ENCODE measurements at regions not wholly inside any gene's neighbourhood (a gene's known extent, or its start where the extent isn't known, plus 50 kb on each side); places are given as distances from the start of the nearest gene placed in this dataset.

- POLR2A ChIA-PET: no interaction called here
- ATAC-seq (ENCODE audit: low read depth): no peak
- no peak overlapping the region for H3K9ac ChIP-seq (ENCODE audit: low read length)
Measured at GRCh38 chr6:131377112-131377705, 195.8 kb upstream of the ARG1 start.

GRCh38 chr6:131378874-131379273 is 194.2 kb upstream of the ARG1 start:
- Mint-ChIP-seq H3K4me3 (no peak overlapping the region), H3K9me3 (ENCODE audit: insufficient read depth) (no peaks in the 10 kb centered on the region), H3K27ac (no peak overlapping the region), H3K27me3 (peaks cover 6% of the 10 kb centered on the region), H3K4me1 (peaks cover 18% of the 10 kb centered on the region)
- no peak overlapping the region for H3K4me2 ChIP-seq (replicated peaks; ENCODE audit: low read depth, low read length, poor library complexity, severe bottlenecking)
- H2AFZ ChIP-seq (ENCODE audit: insufficient read depth, low read depth, low read length, poor library complexity, severe bottlenecking): no peak overlapping the region
- no peaks in the 10 kb centered on the region for H3K79me2 ChIP-seq (ENCODE audit: control insufficient read depth, insufficient read depth, low read length)
- WGBS (ENCODE audit: insufficient coverage): 100% methylated on average over 1 of the region's 1 CpG
- H3K27me3 ChIP-seq (replicated peaks in 1 of 4; ENCODE audit: control extremely low read depth in 1 of 4, control insufficient read depth in 3 of 4, insufficient read depth in 4 of 4, low read length in 3 of 4): no peaks in the 10 kb centered on the region
- CTCF ChIA-PET: no interaction called here
- intact Hi-C loops (cut with micrococcal nuclease): no loop called here
- POLR2A ChIA-PET: no interaction called here
- H3K27ac ChIP-seq (ENCODE audit: low read length in 2 of 2): no peak overlapping the region
- H3K9me3 ChIP-seq (ENCODE audit: control extremely low read depth in 1 of 3, control insufficient read depth in 2 of 3, insufficient read depth in 1 of 3, low read length in 2 of 3): no peaks in the 10 kb centered on the region
- peaks cover 15 to 17% of the 10 kb centered on the region in 2 donors for H3K4me1 ChIP-seq (ENCODE audit: control insufficient read depth in 2 of 2, insufficient read depth in 2 of 2, low read length in 2 of 2)
- TF ChIP-seq EZH2 (IDR thresholded peaks at IDR 0.05; ENCODE audit: borderline replicate concordance, insufficient read depth, low read depth, low read length, poor library complexity, severe bottlenecking): no peak
- no peak for TF ChIP-seq CTCF (IDR thresholded peaks at IDR 0.05)
- no peaks in the 10 kb centered on the region for H4K20me1 ChIP-seq (ENCODE audit: control insufficient read depth, insufficient read depth, low read length, poor library complexity, severe bottlenecking)
- no peak overlapping the region for H3K9ac ChIP-seq (ENCODE audit: low read length)
- no peak for DNase-seq
- no peak for ATAC-seq (ENCODE audit: low read depth)
- no peak overlapping the region for H3K4me3 ChIP-seq (ENCODE audit: control extremely low read depth in 1 of 5, extremely low read depth in 1 of 5, insufficient read depth in 1 of 5, low read depth in 2 of 5, low read length in 4 of 5)
- H3K36me3 ChIP-seq (replicated peaks in 1 of 2; ENCODE audit: control extremely low read depth in 1 of 2, control insufficient read depth in 1 of 2, extremely low read depth in 1 of 2, insufficient read depth in 2 of 2, low read length in 1 of 2): no peaks in the 10 kb centered on the region

More at GRCh38 chr6:131377112-131377705, 195.8 kb upstream of the ARG1 start:
- Mint-ChIP-seq H3K9me3 (ENCODE audit: insufficient read depth) (no peaks in the 10 kb centered on the region), H3K27me3 (no peaks in the 10 kb centered on the region), H3K4me3 (no peak overlapping the region), H3K27ac (no peak overlapping the region), H3K4me1 (peaks cover 18% of the 10 kb centered on the region)
- no peaks in the 10 kb centered on the region for H3K9me3 ChIP-seq (ENCODE audit: control extremely low read depth in 1 of 3, control insufficient read depth in 2 of 3, insufficient read depth in 1 of 3, low read length in 2 of 3)
- H3K27ac ChIP-seq (ENCODE audit: low read length in 2 of 2): no peak overlapping the region
- no peaks in the 10 kb centered on the region for H3K79me2 ChIP-seq (ENCODE audit: control insufficient read depth, insufficient read depth, low read length)
- no peak overlapping the region for H3K4me2 ChIP-seq (replicated peaks; ENCODE audit: low read depth, low read length, poor library complexity, severe bottlenecking)
- TF ChIP-seq CTCF (IDR thresholded peaks at IDR 0.05): no peak
- no peak for TF ChIP-seq EZH2 (IDR thresholded peaks at IDR 0.05; ENCODE audit: borderline replicate concordance, insufficient read depth, low read depth, low read length, poor library complexity, severe bottlenecking)
- no peak for DNase-seq
- H2AFZ ChIP-seq (ENCODE audit: insufficient read depth, low read depth, low read length, poor library complexity, severe bottlenecking): no peak overlapping the region
- no peak overlapping the region for H3K4me3 ChIP-seq (ENCODE audit: control extremely low read depth in 1 of 5, extremely low read depth in 1 of 5, insufficient read depth in 1 of 5, low read depth in 2 of 5, low read length in 4 of 5)
- WGBS (ENCODE audit: insufficient coverage): 97% methylated on average over 7 of the region's 7 CpGs
- CTCF ChIA-PET: no interaction called here
- no peaks in the 10 kb centered on the region for H4K20me1 ChIP-seq (ENCODE audit: control insufficient read depth, insufficient read depth, low read length, poor library complexity, severe bottlenecking)
- H3K4me1 ChIP-seq (ENCODE audit: control insufficient read depth in 2 of 2, insufficient read depth in 2 of 2, low read length in 2 of 2): peaks cover 15 to 17% of the 10 kb centered on the region in 2 donors
- no peaks in the 10 kb centered on the region for H3K27me3 ChIP-seq (replicated peaks in 1 of 4; ENCODE audit: control extremely low read depth in 1 of 4, control insufficient read depth in 3 of 4, insufficient read depth in 4 of 4, low read length in 3 of 4)
- intact Hi-C loops (cut with micrococcal nuclease): no loop called here
- no peaks in the 10 kb centered on the region for H3K36me3 ChIP-seq (replicated peaks in 1 of 2; ENCODE audit: control extremely low read depth in 1 of 2, control insufficient read depth in 1 of 2, extremely low read depth in 1 of 2, insufficient read depth in 2 of 2, low read length in 1 of 2)

Measured in B cell (primary cell).